Left ventricle myocardium inferior (tissue), 1 donor: ENCODE measurements at regions not wholly inside any gene's neighbourhood (a gene's known extent, or its start where the extent isn't known, plus 50 kb on each side); places are given as distances from the start of the nearest gene placed in this dataset.

ENCODE experiments used
- DNase-seq: peaks from one replicate; pipeline ENCODE4 v3.0.0-alpha.2; 2020
- H3K27ac ChIP-seq: fragments of 200-600 bp; replicated peaks from 2 replicates; pipeline ENCODE4 v1.8.0; 2021
- H3K27me3 ChIP-seq: fragments of 200-600 bp; 2 replicates; pipeline ENCODE4 v1.8.0; 2021; ENCODE audit warnings: low read depth
- H3K36me3 ChIP-seq: fragments of 200-600 bp; 2 replicates; pipeline ENCODE4 v1.8.0; 2021
- H3K4me1 ChIP-seq: fragments of 200-600 bp; 2 replicates; pipeline ENCODE4 v1.8.0; 2021
- H3K4me3 ChIP-seq: fragments of 200-600 bp; 2 replicates; pipeline ENCODE4 v1.8.0; 2021; ENCODE audit warnings: mild to moderate bottlenecking, moderate library complexity
- H3K9me3 ChIP-seq: fragments of 200-600 bp; replicated peaks from 2 replicates; pipeline ENCODE4 v1.8.0; 2021
- intact Hi-C: fragments of 100-400 bp; cut with micrococcal nuclease; formaldehyde crosslinking; loops from one replicate; pipeline ENCODE4 v1.11.0; 2022
- TF ChIP-seq, protein P1 (sequence below): fragments of 200-600 bp; IDR thresholded peaks from 2 replicates; pipeline ENCODE4 v1.8.0; 2021; ENCODE audit warnings: antibody characterized with exemption, mild to moderate bottlenecking, borderline replicate concordance
- donor health status: DM: no; HTN: yes; CAD: no; lungs with severe emphysema.

- H3K4me3 ChIP-seq, result no peak overlapping the region
- no peaks in the 10 kb centered on the region for H3K36me3 ChIP-seq
- H3K4me1 ChIP-seq, result no peaks in the 10 kb centered on the region
- H3K9me3 ChIP-seq, result no peaks in the 10 kb centered on the region
- intact Hi-C loops, result no loop called here
- peaks cover 90% of the 10 kb centered on the region for H3K27me3 ChIP-seq
- H3K27ac ChIP-seq, result no peak overlapping the region
- no peak for DNase-seq
- TF ChIP-seq, protein P1, sequence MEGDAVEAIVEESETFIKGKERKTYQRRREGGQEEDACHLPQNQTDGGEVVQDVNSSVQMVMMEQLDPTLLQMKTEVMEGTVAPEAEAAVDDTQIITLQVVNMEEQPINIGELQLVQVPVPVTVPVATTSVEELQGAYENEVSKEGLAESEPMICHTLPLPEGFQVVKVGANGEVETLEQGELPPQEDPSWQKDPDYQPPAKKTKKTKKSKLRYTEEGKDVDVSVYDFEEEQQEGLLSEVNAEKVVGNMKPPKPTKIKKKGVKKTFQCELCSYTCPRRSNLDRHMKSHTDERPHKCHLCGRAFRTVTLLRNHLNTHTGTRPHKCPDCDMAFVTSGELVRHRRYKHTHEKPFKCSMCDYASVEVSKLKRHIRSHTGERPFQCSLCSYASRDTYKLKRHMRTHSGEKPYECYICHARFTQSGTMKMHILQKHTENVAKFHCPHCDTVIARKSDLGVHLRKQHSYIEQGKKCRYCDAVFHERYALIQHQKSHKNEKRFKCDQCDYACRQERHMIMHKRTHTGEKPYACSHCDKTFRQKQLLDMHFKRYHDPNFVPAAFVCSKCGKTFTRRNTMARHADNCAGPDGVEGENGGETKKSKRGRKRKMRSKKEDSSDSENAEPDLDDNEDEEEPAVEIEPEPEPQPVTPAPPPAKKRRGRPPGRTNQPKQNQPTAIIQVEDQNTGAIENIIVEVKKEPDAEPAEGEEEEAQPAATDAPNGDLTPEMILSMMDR, result no peak
Observed at GRCh38 chr12:108075561-108075960, 53.5 kb upstream of the WSCD2 start.

DNA sequence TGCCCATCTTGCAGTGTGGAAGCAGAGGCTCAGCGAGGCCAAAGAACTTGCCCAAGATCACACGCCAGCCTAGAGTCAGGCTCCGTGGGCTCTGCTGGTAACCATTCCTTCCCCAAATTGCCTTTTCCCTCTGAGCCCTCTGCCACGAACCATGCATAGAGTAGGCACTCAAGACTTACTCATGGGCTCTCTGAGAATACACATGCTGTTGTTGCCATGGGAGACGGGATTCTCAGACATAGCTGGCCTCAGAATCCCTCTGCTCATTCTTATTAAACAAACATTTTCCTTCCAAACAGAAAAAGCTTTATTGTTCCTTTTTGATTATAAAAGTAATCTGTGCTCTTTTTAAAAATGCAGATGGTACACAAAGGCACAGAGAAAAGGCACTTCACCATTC, 52.5 kb upstream of the WSCD2 start:
- DNase-seq, result no peak
- H3K9me3 ChIP-seq, result no peaks in the 10 kb centered on the region
- H3K27me3 ChIP-seq, result peaks cover 86% of the 10 kb centered on the region
- TF ChIP-seq, protein P1, result no peak
- H3K36me3 ChIP-seq, result no peaks in the 10 kb centered on the region
- no peaks in the 10 kb centered on the region for H3K4me1 ChIP-seq
- no peak overlapping the region for H3K27ac ChIP-seq
- intact Hi-C loops, result no loop called here
- H3K4me3 ChIP-seq, result no peak overlapping the region

- Histone ChIP-seq H3K9me3 (no peaks in the 10 kb centered on the region), H3K27me3 (peaks cover 86% of the 10 kb centered on the region), H3K4me3 (no peak overlapping the region), H3K36me3 (no peaks in the 10 kb centered on the region), H3K4me1 (no peaks in the 10 kb centered on the region), H3K27ac (no peak overlapping the region)
- intact Hi-C loops, result no loop called here
- TF ChIP-seq, protein P1, result no peak
- DNase-seq, result no peak
Observed at GRCh38 chr12:108078428-108078827, 50.7 kb upstream of the WSCD2 start.
